ENCODE measurements at regions not wholly inside any gene's neighbourhood (a gene's known extent, or its start where the extent isn't known, plus 50 kb on each side); places are given as distances from the start of the nearest gene placed in this dataset.

DNA sequence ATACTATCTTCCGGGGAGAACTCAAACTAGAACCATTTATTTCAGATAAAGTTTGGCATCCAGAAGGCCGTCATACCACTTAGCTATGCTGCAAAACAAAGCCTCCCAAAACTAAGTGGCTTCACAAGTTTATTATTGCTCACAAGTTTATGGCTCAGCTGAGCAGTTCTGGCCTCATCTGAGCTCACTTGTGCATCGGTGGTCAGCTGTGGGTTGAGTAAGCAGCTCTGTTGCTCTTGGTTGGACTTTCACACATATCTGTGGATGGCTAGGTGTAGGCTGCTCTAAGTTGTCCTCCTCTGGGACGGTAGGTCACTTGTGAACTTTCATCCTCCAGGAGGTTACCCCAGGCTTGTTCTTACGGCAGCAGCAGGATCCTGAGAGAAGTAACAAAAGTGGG, 162.7 kb downstream of the BTG1 start:
- Histone ChIP-seq H3K27me3 (ENCODE audit: low read depth, low read length) (no peaks in the 10 kb centered on the region), H3K9me3 (ENCODE audit: insufficient read depth, low read length) (no peaks in the 10 kb centered on the region), H3K36me3 (replicated peaks; ENCODE audit: low read depth, low read length) (no peaks in the 10 kb centered on the region), H3K27ac (ENCODE audit: low read length) (no peak overlapping the region), H3K4me1 (ENCODE audit: low read length) (0 out of 2 replicates have a peak, but pooled peaks cover 2% of the 10 kb centered on the region), H2AFZ (ENCODE audit: low read depth, low read length) (no peak overlapping the region), H3K4me2 (ENCODE audit: low read length) (no peak overlapping the region), H4K20me1 (ENCODE audit: insufficient read depth, low read length) (no peaks in the 10 kb centered on the region), H3K9ac (ENCODE audit: low read length) (no peak overlapping the region), H3K4me3 (ENCODE audit: low read length) (no peak overlapping the region), H3K79me2 (ENCODE audit: low read length) (no peaks in the 10 kb centered on the region)
- TF ChIP-seq EZH2phosphoT487 (IDR thresholded peaks at IDR 0.05; ENCODE audit: low read depth): no peak
- TF ChIP-seq, protein P1, sequence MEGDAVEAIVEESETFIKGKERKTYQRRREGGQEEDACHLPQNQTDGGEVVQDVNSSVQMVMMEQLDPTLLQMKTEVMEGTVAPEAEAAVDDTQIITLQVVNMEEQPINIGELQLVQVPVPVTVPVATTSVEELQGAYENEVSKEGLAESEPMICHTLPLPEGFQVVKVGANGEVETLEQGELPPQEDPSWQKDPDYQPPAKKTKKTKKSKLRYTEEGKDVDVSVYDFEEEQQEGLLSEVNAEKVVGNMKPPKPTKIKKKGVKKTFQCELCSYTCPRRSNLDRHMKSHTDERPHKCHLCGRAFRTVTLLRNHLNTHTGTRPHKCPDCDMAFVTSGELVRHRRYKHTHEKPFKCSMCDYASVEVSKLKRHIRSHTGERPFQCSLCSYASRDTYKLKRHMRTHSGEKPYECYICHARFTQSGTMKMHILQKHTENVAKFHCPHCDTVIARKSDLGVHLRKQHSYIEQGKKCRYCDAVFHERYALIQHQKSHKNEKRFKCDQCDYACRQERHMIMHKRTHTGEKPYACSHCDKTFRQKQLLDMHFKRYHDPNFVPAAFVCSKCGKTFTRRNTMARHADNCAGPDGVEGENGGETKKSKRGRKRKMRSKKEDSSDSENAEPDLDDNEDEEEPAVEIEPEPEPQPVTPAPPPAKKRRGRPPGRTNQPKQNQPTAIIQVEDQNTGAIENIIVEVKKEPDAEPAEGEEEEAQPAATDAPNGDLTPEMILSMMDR (IDR thresholded peaks at IDR 0.05; ENCODE audit: low read depth, low read length): no peak

DNA sequence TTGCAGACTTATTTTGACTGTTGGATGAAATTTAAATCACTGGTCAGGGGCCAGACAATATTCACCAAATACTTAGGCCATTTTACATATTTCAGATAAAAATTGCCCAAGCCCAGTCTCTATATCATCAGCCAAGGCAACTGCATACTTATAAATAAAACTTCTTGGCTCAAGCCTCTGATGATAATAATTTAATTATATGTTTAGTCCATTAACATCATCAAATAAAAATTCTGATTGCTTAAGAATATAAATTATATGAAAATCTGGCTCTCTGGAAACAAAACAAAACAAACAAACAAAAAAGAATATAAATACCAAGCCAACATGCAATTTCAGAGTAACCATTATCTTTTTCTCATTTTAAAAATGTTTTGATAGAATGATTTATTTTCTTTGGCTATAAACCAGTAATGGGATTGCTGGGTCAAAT, 165.2 kb downstream of the BTG1 start:
- Histone ChIP-seq H3K27me3 (ENCODE audit: low read depth, low read length) (no peaks in the 10 kb centered on the region), H3K36me3 (replicated peaks; ENCODE audit: low read depth, low read length) (no peaks in the 10 kb centered on the region), H3K9me3 (ENCODE audit: insufficient read depth, low read length) (no peaks in the 10 kb centered on the region), H3K4me3 (ENCODE audit: low read length) (no peak overlapping the region), H3K9ac (ENCODE audit: low read length) (no peak overlapping the region), H3K4me2 (ENCODE audit: low read length) (no peak overlapping the region), H3K79me2 (ENCODE audit: low read length) (no peaks in the 10 kb centered on the region), H3K27ac (ENCODE audit: low read length) (no peak overlapping the region), H2AFZ (ENCODE audit: low read depth, low read length) (no peak overlapping the region), H4K20me1 (ENCODE audit: insufficient read depth, low read length) (no peaks in the 10 kb centered on the region), H3K4me1 (ENCODE audit: low read length) (0 out of 2 replicates have a peak, but pooled peaks cover 2% of the 10 kb centered on the region)
- TF ChIP-seq, protein P1 (IDR thresholded peaks at IDR 0.05; ENCODE audit: low read depth, low read length): no peak
- TF ChIP-seq EZH2phosphoT487 (IDR thresholded peaks at IDR 0.05; ENCODE audit: low read depth): no peak

DNA sequence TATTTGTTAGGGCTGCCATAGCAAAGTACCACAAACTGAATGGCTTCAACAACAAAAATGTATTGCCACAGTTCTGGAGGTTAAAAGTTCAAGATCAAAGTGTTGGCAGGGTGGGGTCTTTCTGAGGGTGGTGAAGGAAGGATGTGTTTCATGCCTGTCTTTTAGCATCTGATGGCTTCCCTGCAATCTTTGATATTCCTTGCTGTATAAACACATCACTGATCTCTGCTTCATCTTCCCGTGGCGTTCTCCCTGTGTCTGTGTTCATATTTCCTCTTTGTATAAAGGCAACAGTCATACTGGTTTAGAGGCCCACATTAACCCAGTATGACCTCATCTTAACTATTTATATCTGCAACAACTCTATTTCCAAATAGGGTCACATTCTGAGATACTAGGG, 167.5 kb downstream of the BTG1 start:
- Histone ChIP-seq H3K27ac (ENCODE audit: low read length) (no peak overlapping the region), H3K36me3 (replicated peaks; ENCODE audit: low read depth, low read length) (no peaks in the 10 kb centered on the region), H3K4me3 (ENCODE audit: low read length) (no peak overlapping the region), H2AFZ (ENCODE audit: low read depth, low read length) (no peak overlapping the region), H3K4me1 (ENCODE audit: low read length) (0 out of 2 replicates have a peak, but pooled peaks cover 2% of the 10 kb centered on the region), H3K27me3 (ENCODE audit: low read depth, low read length) (no peaks in the 10 kb centered on the region), H4K20me1 (ENCODE audit: insufficient read depth, low read length) (no peaks in the 10 kb centered on the region), H3K9me3 (ENCODE audit: insufficient read depth, low read length) (no peaks in the 10 kb centered on the region), H3K9ac (ENCODE audit: low read length) (no peak overlapping the region), H3K79me2 (ENCODE audit: low read length) (no peaks in the 10 kb centered on the region), H3K4me2 (ENCODE audit: low read length) (no peak overlapping the region)
- no peak for TF ChIP-seq EZH2phosphoT487 (IDR thresholded peaks at IDR 0.05; ENCODE audit: low read depth)
- TF ChIP-seq, protein P1 (IDR thresholded peaks at IDR 0.05; ENCODE audit: low read depth, low read length): no peak

DNA sequence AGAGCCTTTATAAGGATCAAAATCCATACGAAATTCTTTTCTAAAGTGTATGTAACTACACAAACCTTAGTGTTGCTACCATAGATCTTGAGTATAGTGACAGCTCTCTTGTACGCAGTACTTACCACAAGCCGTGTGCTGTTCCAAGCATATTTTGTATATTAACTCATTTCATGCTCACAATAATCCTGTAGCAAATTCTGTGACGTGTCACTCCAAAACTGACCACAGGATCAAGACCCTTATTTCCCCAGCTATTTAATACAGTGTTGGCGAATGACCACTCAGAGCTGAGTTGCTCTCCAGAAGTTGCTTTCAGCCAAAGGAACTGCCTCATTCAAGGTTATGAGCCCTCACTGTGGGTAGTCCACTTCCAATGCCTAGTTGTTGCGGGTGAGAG, 169.8 kb downstream of the BTG1 start:
- Histone ChIP-seq H3K27ac (ENCODE audit: low read length) (no peak overlapping the region), H4K20me1 (ENCODE audit: insufficient read depth, low read length) (no peaks in the 10 kb centered on the region), H2AFZ (ENCODE audit: low read depth, low read length) (no peak overlapping the region), H3K4me1 (ENCODE audit: low read length) (0 out of 2 replicates have a peak, but pooled peaks cover under 1% of the 10 kb centered on the region), H3K9ac (ENCODE audit: low read length) (no peak overlapping the region), H3K4me2 (ENCODE audit: low read length) (no peak overlapping the region), H3K4me3 (ENCODE audit: low read length) (no peak overlapping the region), H3K36me3 (replicated peaks; ENCODE audit: low read depth, low read length) (no peaks in the 10 kb centered on the region), H3K27me3 (ENCODE audit: low read depth, low read length) (no peaks in the 10 kb centered on the region), H3K79me2 (ENCODE audit: low read length) (no peaks in the 10 kb centered on the region), H3K9me3 (ENCODE audit: insufficient read depth, low read length) (no peaks in the 10 kb centered on the region)
- no peak for TF ChIP-seq EZH2phosphoT487 (IDR thresholded peaks at IDR 0.05; ENCODE audit: low read depth)
- TF ChIP-seq, protein P1 (IDR thresholded peaks at IDR 0.05; ENCODE audit: low read depth, low read length): no peak

Measured in OCI-LY3 (cell line).